B cell (primary cell): ENCODE measurements at regions not wholly inside any gene's neighbourhood (a gene's known extent, or its start where the extent isn't known, plus 50 kb on each side); places are given as distances from the start of the nearest gene placed in this dataset.

ENCODE experiments used
- EZH2 ChIP-seq: IDR thresholded peaks from 2 replicates; pipeline ENCODE4 v1.6.1; 2012; ENCODE audit warnings: borderline replicate concordance, low read depth, mild to moderate bottlenecking, moderate library complexity, low read length; ENCODE audit not compliant: insufficient read depth, poor library complexity, severe bottlenecking
- TF ChIP-seq, protein P1 (sequence below): fragments of 200-600 bp; IDR thresholded peaks from one replicate; pipeline ENCODE4 v1.8.0; 2022; ENCODE audit warnings: antibody characterized with exemption, mild to moderate bottlenecking

DNA sequence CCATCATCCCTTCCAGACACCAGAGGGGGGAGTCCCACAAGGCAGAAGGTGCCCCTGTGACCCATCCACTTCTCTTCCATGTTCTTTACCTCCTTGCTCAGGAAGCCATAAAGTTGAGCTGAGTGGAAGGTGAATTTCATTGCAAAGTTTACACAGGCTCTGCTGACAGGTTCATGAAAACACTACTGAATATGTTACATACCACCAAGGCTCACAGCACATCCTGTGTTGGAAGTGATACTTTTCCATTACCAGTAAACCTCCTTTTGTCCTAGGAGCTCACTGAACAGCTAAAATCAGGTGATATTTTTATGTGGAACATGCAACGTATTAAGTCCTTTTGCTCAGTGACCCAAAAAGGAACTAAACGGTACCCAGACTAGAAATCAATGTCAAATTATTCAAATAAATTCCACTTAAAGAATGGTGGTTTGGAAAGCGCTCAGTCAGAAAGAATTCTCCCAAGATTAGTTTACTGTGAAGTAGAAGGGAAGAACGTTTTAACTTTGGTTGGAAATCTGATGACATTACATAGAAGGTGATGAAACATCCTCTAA, 196.2 kb upstream of the NUDT4 start:
- TF ChIP-seq, protein P1, sequence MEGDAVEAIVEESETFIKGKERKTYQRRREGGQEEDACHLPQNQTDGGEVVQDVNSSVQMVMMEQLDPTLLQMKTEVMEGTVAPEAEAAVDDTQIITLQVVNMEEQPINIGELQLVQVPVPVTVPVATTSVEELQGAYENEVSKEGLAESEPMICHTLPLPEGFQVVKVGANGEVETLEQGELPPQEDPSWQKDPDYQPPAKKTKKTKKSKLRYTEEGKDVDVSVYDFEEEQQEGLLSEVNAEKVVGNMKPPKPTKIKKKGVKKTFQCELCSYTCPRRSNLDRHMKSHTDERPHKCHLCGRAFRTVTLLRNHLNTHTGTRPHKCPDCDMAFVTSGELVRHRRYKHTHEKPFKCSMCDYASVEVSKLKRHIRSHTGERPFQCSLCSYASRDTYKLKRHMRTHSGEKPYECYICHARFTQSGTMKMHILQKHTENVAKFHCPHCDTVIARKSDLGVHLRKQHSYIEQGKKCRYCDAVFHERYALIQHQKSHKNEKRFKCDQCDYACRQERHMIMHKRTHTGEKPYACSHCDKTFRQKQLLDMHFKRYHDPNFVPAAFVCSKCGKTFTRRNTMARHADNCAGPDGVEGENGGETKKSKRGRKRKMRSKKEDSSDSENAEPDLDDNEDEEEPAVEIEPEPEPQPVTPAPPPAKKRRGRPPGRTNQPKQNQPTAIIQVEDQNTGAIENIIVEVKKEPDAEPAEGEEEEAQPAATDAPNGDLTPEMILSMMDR = no peak
- no peak for TF ChIP-seq EZH2
